ENCODE measurements at regions not wholly inside any gene's neighbourhood (a gene's known extent, or its start where the extent isn't known, plus 50 kb on each side); places are given as distances from the start of the nearest gene placed in this dataset.

- DNase-seq = no peak
These were observed 345.5 kb upstream of the LYPLAL1 start for GRCh38 chr1:218828125-218828650.

GRCh38 chr1:218829097-218829496 lies 344.6 kb upstream of the LYPLAL1 start:
- no peak for DNase-seq

GRCh38 chr1:218835609-218836008 lies 338.1 kb upstream of the LYPLAL1 start:
- no peak for DNase-seq

DNA sequence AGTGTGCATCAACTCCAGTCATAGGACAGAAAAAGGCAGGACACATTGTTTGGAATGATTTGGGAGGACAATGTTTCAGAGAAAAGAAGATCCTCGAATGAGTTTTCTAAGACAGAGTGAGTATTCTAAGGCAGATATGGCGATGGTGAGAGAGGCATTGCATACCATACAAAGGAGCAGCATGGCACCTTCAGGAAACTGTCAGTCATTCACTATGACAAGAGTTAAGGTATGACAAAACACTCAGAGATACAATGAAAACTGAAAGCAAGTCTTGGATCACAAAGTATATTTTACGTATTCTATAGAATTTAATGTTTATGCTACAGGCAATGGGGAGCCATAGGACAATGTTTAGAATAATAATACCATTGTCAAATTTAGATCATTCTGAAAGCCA lies 337.4 kb upstream of the LYPLAL1 start:
- DNase-seq = no peak

- DNase-seq = no peak
These were observed 336.6 kb upstream of the LYPLAL1 start for GRCh38 chr1:218837051-218837450.

- DNase-seq = no peak
These were observed 328.1 kb upstream of the LYPLAL1 start for GRCh38 chr1:218845589-218845988.

DNA sequence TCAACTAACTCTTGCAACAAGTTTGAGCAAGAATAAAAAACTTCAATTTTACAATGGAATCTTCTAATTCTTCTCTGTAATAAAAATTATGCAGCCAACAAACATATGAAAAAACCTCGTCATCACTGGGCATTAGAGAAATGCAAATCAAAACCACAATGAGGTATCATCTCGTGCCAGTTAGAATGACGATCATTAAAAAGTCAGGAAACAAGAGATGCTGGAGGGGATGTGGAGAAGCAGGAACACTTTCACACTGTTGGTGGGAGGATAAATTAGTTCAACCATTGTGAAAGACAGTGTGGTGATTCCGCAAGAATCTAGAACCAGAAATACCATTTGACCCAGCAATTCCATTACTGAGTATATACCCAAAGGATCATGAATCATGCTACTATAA lies 327.5 kb upstream of the LYPLAL1 start:
- no peak for DNase-seq

DNA sequence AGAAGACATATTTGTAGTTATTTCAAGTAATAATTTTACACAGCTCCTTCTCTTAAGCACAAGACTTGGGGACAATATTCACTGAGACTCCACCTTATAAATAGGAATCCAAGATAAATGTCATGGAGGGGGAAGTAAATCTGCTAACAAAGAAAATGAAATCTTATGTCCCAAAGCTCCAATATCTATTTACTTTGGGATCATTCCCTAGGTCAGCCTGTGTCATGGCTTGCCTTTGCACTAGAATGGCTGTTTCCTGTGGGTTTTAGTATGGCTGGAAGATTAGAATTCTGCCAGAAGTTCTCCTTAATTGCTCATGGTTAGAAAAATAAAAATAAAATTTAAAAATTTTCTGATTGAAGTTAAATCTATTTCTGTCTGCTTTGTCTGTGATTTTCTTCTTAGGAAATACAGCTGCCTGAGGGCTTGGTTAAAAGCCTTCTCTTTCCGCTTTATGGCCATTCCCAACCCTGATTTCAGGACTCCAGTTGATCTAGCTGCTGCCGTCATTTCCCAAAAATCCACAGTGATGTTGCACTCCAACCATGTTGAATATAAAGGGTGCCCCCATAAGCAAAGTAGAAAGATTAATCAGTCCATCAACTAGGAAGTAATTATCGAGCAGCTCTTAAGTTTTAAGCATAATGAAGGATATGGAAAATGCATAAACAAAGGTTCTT lies 326.4 kb upstream of the LYPLAL1 start:
- DNase-seq = no peak

DNA sequence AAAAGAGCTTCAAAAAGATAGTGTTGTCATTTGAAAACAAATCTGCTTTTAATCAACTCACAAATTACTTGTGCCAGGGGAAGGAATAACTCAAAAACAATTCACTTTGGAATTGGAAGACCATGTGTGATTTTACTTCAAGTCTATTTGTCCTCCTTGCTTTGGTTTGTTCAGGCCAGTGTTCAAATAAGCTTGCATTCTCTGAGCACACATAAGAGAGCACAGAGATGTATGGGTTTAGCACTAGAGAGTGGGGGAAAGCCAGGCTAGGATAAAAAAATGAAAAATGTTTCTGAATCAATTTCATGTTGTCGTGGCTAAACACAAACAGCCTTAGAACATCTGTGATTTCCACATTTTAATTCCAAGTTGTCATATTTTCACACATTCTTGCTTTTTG lies 325.7 kb upstream of the LYPLAL1 start:
- no peak for DNase-seq

- DNase-seq = no peak
These were observed 323.3 kb upstream of the LYPLAL1 start for GRCh38 chr1:218850367-218850766.

DNA sequence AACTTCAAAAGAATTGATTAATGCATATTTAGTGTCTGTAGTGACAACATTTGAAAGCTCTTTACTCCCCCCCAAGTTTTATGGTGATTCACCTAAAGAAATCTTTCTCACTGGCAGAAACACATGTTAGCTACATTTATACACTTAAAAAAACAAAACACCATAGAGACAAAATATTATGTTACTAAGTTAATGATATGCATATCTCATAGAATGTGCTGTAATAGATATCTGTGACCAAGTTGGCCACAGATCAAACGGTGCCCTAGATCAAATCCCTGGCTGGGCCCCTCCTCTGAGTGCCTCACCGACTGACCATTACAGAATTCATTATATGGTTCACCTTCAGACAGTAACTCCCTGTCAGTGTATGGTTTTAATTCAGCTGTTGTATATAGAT lies 322.1 kb upstream of the LYPLAL1 start:
- DNase-seq = no peak

DNA sequence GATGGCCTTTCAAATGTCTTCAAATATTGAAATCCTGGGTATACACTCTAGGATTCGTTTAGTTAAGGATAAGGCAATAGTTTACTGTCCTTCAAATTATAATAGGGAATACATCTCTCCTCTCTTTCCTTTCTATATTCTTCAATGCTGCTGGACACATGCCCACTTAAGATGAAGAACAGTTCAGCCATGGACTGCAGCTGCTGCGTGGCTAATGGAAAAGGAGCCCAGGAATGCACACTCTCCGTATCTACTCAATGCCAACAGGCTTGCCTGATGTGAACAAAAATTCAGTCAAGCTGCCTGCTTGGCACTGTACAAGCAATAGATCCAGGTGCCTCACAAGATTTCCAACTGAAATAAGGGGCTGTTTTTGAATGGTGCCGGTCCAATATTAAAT lies 321.2 kb upstream of the LYPLAL1 start:
- no peak for DNase-seq

DNA sequence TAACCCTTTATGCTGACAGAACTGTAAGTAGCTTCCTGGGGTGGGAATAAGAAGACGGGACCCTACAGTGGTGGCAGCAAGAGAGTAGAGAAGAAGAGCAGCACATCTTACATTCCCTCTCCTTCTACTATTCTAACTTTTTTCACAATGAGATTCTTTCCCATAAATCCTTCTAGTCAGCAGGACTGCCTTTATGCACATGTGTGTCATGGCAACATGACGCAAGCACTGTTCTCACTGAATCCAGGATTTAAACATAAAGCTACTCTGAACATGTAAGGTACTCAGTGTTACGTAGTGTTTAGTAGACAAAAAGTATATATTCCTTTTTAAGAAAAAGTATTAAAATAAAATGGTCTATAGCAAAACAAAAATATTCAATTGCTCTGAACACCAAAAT lies 309.7 kb upstream of the LYPLAL1 start:
- DNase-seq = no peak

DNA sequence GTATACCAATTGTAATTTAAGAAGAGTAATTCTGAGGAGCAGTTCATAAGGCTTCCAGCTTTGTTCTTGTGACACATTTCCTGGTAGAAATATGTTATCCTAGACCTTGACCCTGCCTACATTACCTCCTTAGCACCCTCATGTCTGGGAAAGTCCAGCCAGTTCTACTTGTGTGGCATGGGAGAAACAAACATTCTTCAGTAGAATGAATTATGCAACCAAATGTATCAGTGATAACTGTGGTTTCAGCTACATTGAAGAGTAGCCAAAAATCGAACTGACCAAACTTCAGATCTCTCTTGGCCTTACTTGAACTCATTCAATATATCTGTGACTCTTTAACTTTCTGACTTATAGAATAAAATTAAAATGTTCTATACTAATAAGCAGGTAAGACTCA lies 308.1 kb upstream of the LYPLAL1 start:
- no peak for DNase-seq

DNA sequence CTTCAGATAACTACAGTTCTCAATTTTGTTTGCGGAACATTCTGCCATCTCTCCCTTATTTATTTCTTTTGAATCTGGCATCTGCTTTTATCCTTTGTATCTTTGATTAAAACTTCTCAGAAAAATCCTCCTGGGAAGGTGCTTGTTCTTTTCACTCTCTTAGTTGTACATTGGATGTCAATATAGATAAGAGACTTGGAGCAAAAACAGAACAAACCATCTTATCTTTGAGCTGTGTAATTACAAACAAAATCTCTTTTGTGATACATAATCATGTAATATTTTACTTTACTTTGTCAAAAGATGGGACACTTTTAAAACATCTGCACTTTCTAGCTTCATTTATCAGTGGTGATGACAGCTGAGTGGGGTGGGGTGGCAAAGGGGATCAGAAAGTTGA lies 307.2 kb upstream of the LYPLAL1 start:
- no peak for DNase-seq

DNA sequence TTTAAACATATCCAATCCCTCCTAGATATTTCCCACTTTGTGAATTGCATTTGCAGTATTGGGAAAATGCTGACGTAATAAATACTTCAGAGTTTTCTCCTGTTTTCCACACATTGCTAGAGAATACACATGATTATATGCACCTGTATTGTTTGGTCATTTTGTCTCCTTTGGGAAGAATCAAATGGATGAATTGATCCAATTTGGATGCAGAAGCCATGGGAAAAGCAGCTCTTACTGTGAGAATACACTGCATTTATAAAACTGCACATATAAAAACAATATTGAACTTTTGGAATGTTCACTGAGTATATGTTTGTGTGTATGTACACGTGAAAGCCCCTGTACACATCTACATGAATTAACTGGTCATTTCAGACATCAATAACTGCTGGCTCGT lies 306.6 kb upstream of the LYPLAL1 start:
- no peak for DNase-seq

DNA sequence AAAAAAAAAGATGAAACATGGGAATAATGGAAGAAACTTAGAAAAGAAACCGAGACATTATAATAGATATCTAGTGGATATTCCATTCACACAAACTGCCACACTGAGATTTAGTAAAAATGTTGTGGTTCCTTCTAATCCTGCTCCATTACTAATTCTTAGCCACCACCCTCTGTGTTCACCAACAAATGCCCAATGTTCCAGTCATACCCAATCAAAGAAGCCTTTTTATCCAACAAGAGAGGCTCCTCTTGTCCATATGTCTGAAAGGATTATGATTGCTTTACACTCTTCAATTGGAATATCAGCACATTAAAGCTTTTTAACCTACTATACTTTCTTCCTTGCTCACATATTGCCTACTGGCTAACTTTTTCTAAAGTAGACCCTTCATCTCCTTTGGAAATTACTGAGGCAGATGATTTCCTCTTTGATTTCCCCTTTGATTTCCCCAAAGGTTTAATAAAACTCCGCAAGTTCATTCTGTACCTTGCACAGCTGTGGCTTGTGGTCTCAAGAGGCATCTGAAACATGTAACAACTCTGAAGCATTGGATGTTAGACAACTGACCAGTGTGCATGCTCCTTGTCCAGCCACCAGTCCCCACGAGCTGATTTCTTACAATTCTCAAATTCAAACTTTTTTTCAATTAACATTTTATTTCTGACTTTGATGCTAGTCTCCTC lies 305.6 kb upstream of the LYPLAL1 start:
- no peak for DNase-seq

- DNase-seq = no peak
These were observed 304.4 kb upstream of the LYPLAL1 start for GRCh38 chr1:218869276-218869675.

DNA sequence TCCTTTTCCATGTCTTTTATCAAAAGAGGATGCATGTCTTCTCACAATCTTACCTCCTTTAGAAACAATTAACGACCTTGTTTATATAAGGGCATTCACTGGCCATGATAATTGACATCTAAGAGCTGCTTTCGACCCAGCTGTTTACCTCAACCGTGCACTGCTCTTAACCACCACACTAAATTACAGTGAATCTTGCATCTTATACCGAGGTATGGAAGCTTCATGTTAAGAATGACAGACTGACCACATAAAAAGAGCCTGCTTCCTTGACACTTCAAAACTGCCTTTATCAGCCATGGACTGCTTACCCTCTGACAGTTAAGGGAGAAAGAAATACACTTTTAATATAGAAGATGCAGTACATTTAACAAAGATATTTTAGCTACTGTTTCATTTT lies 301.7 kb upstream of the LYPLAL1 start:
- DNase-seq = no peak

- no peak for DNase-seq
These were observed 300.8 kb upstream of the LYPLAL1 start for GRCh38 chr1:218872928-218873327.

GRCh38 chr1:218874313-218874712 lies 299.4 kb upstream of the LYPLAL1 start:
- DNase-seq = no peak

DNA sequence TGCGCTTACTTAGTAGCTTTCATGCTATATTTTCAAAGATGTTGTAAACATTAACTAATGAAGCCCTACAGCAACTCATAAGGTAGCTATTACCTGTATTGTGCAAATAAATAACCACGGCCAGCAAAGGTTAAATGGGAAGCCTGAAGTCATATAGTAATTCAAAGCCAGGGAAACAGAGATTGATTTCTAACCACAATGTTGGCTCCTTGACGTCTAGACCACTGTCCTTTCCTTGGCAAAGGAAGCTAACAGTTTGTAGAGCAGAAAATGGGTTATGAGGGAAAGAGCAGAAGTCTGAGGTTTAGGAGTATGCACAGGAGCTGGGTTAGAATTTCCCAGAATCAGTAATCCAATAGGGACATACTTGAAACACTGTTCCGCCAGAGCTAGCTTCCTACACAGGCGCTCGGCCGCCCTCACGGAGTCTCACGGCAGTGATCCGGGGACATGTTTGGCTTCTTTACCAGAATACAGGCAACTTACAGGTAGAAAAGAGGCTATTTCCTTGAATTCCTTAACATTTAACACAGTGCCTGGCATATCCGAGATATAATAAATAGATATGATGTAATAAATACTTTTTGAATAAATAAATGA lies 298.8 kb upstream of the LYPLAL1 start:
- no peak for DNase-seq

GRCh38 chr1:218878369-218878768 lies 295.3 kb upstream of the LYPLAL1 start:
- DNase-seq = no peak

GRCh38 chr1:218880484-218881060 lies 293.1 kb upstream of the LYPLAL1 start:
- no peak for DNase-seq

Data from stimulated activated CD8-positive, alpha-beta memory T cell treated with anti-CD3 and anti-CD28 coated beads, Interleukin-4, amount 100 ng/mL, for 48 hours (primary cell).